CD14-positive monocyte (primary cell): ENCODE measurements at regions not wholly inside any gene's neighbourhood (a gene's known extent, or its start where the extent isn't known, plus 50 kb on each side); places are given as distances from the start of the nearest gene placed in this dataset.

Experiments
- DNase-seq, 3 donors: peaks; one replicate each; pipeline ENCODE4 v3.0.0-alpha.2; 2011 to 2022
- H2AFZ ChIP-seq: 2 replicates; pipeline ENCODE4 v1.6.0; 2012; ENCODE audit warnings: mild to moderate bottlenecking, low read depth, low read length, inconsistent platforms; ENCODE audit not compliant: insufficient read depth, poor library complexity, severe bottlenecking
- H3K27ac ChIP-seq, 2 donors: 1 replicate in 1 of 2; 2 replicates in 1 of 2; pipeline ENCODE4 v1.5.1; 2012 to 2013; ENCODE audit warnings: low read length in 2 of 2, control low read depth in 1 of 2, inconsistent platforms in 1 of 2, low read depth in 1 of 2, mild to moderate bottlenecking in 1 of 2
- H3K27me3 ChIP-seq, 2 donors: one replicate each; pipeline versions ENCODE4 v1.6.0 to v1.6.1; 2011 to 2013; ENCODE audit warnings: low read length in 2 of 2; ENCODE audit not compliant: control insufficient read depth in 2 of 2, insufficient read depth in 2 of 2
- H3K36me3 ChIP-seq, 2 donors: replicated peaks in 1 of 2; 1 replicate in 1 of 2; 2 replicates in 1 of 2; pipeline versions ENCODE4 v1.5.1 to v1.6.1; 2012 to 2013; ENCODE audit warnings: low read length in 2 of 2, control low read depth in 1 of 2, inconsistent platforms in 1 of 2, mild to moderate bottlenecking in 1 of 2; ENCODE audit not compliant: insufficient read depth in 2 of 2, control insufficient read depth in 1 of 2
- H3K4me1 ChIP-seq, 2 donors: 1 replicate in 1 of 2; 2 replicates in 1 of 2; pipeline versions ENCODE4 v1.5.1 to v1.6.1; 2012 to 2013; ENCODE audit warnings: low read length in 2 of 2, control low read depth in 1 of 2, inconsistent platforms in 1 of 2, mild to moderate bottlenecking in 1 of 2, moderate library complexity in 1 of 2; ENCODE audit not compliant: insufficient read depth in 2 of 2, control insufficient read depth in 1 of 2
- H3K4me2 ChIP-seq: replicated peaks from 2 replicates; pipeline ENCODE3; 2012; ENCODE audit warnings: low read length, moderate library complexity, mild to moderate bottlenecking; ENCODE audit not compliant: poor library complexity, severe bottlenecking; ENCODE audit errors: extremely low read depth
- H3K4me3 ChIP-seq, 3 experiments: fragments of 200-600 bp in 1 of 3; sonication (generic) in 1 of 3; replicated peaks in 1 of 3; 1 replicate in 2 of 3; 2 replicates in 1 of 3; pipeline ENCODE4 v1.5.1; 2011 to 2013; ENCODE audit warnings: low read length in 3 of 3, mild to moderate bottlenecking in 3 of 3, control low read depth in 2 of 3, low read depth in 2 of 3, inconsistent platforms in 1 of 3, moderate library complexity in 1 of 3
- H3K79me2 ChIP-seq: 2 replicates; pipeline ENCODE4 v1.6.0; 2012; ENCODE audit warnings: mild to moderate bottlenecking, control low read depth, inconsistent platforms, low read length, moderate library complexity; ENCODE audit not compliant: insufficient read depth
- H3K9ac ChIP-seq: 2 replicates; pipeline ENCODE4 v1.6.0; 2017; ENCODE audit warnings: low read length, mild to moderate bottlenecking; ENCODE audit not compliant: insufficient read depth, poor library complexity, severe bottlenecking
- H3K9me3 ChIP-seq, 2 donors: replicated peaks in 1 of 2; 1 replicate in 1 of 2; 2 replicates in 1 of 2; pipeline versions ENCODE4 v1.5.1 to v1.6.1; 2012 to 2013; ENCODE audit warnings: low read length in 2 of 2, control low read depth in 1 of 2; ENCODE audit not compliant: control insufficient read depth in 1 of 2, insufficient read depth in 1 of 2
- H4K20me1 ChIP-seq: 2 replicates; pipeline ENCODE4 v1.6.0; 2012; ENCODE audit warnings: mild to moderate bottlenecking, low read length, control low read depth, moderate library complexity; ENCODE audit not compliant: insufficient read depth
- H3K27ac Mint-ChIP-seq, 7 donors: one replicate each; pipeline ENCODE4 v1.8.0; 2020; ENCODE audit warnings: mild to moderate bottlenecking in 7 of 7, mixed read lengths in 7 of 7, moderate library complexity in 6 of 7, inconsistent platforms in 2 of 7
- H3K27me3 Mint-ChIP-seq, 3 donors: one replicate each; pipeline ENCODE4 v1.8.0; 2021 to 2022; ENCODE audit warnings: low read depth in 3 of 3, mild to moderate bottlenecking in 3 of 3, mixed read lengths in 3 of 3, moderate library complexity in 3 of 3, inconsistent platforms in 1 of 3
- H3K36me3 Mint-ChIP-seq, 2 donors: one replicate each; pipeline ENCODE4 v1.8.0; 2020; ENCODE audit warnings: mixed read lengths in 2 of 2, inconsistent platforms in 1 of 2, mild to moderate bottlenecking in 1 of 2
- H3K4me1 Mint-ChIP-seq: one replicate; pipeline ENCODE4 v1.8.0; 2020; ENCODE audit warnings: mild to moderate bottlenecking, mixed read lengths
- H3K4me3 Mint-ChIP-seq, 2 donors: one replicate each; pipeline ENCODE4 v1.8.0; 2020; ENCODE audit warnings: mild to moderate bottlenecking in 2 of 2, mixed read lengths in 2 of 2, moderate library complexity in 1 of 2
- H3K9me3 Mint-ChIP-seq, 7 donors: one replicate each; pipeline ENCODE4 v1.8.0; 2020 to 2022; ENCODE audit warnings: mixed read lengths in 7 of 7, mild to moderate bottlenecking in 6 of 7, moderate library complexity in 6 of 7, inconsistent platforms in 2 of 7
- WGBS: methylation state at CpG from one replicate; pipeline ENCODE4 v1.1.5; 2013; ENCODE audit warnings: missing lambda C conversion rate; ENCODE audit not compliant: insufficient coverage; 5-methylcytosine and 5-hydroxymethylcytosine counted together
- intact Hi-C, 2 donors: fragments of 100-400 bp; cut with micrococcal nuclease; formaldehyde crosslinking; loops; one replicate each; pipeline versions ENCODE4 v1.15.0 to v1.15.1; 2023
- TF ChIP-seq, protein P1 (sequence below): fragments of 200-600 bp; IDR thresholded peaks from one replicate; pipeline ENCODE4 v1.8.0; 2022; ENCODE audit warnings: antibody characterized with exemption, mild to moderate bottlenecking

DNA sequence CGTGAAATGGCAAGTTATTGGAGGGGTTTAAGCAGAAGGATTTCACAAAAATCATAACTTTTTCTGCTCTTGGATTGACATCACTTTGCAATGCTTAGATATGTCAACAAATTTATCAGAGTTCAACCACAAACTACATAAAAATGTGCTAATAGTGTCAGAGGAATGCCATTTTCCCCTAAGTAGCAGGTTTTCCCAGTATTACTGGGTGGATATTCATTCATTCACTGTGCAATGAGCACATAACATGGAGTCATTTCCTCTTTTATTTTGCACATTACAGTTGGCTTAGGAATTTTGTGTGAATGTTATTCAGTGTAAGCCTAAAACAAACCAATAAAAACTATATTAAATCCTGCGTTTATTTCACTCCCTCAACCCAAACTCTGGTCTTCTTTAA is 537.3 kb upstream of the MCTP2 start:
- TF ChIP-seq, protein P1, sequence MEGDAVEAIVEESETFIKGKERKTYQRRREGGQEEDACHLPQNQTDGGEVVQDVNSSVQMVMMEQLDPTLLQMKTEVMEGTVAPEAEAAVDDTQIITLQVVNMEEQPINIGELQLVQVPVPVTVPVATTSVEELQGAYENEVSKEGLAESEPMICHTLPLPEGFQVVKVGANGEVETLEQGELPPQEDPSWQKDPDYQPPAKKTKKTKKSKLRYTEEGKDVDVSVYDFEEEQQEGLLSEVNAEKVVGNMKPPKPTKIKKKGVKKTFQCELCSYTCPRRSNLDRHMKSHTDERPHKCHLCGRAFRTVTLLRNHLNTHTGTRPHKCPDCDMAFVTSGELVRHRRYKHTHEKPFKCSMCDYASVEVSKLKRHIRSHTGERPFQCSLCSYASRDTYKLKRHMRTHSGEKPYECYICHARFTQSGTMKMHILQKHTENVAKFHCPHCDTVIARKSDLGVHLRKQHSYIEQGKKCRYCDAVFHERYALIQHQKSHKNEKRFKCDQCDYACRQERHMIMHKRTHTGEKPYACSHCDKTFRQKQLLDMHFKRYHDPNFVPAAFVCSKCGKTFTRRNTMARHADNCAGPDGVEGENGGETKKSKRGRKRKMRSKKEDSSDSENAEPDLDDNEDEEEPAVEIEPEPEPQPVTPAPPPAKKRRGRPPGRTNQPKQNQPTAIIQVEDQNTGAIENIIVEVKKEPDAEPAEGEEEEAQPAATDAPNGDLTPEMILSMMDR = no peak
- Histone ChIP-seq H4K20me1 (no peaks in the 10 kb centered on the region), H3K36me3 (no peaks in the 10 kb centered on the region), H2AFZ (no peak overlapping the region), H3K4me1 (no peaks in the 10 kb centered on the region), H3K4me3 (no peak overlapping the region), H3K27me3 (no peaks in the 10 kb centered on the region), H3K9ac (no peak overlapping the region), H3K79me2 (no peaks in the 10 kb centered on the region), H3K9me3 (peaks cover 0 to 5% of the 10 kb centered on the region in 2 donors), H3K4me2 (no peak overlapping the region), H3K27ac (no peak overlapping the region)
- Mint-ChIP-seq H3K4me1 (no peaks in the 10 kb centered on the region), H3K27ac (no peak overlapping the region), H3K4me3 (no peak overlapping the region), H3K9me3 (peaks cover 0 to 5% (median 2%) of the 10 kb centered on the region in 7 donors), H3K27me3 (peaks cover 0 to 5% (median 4%) of the 10 kb centered on the region in 3 donors), H3K36me3 (no peaks in the 10 kb centered on the region)
- intact Hi-C loops = no loop called here
- no peak for DNase-seq
- no CpG with 5 or more reads among the region's 2 CpGs for WGBS

- no peak overlapping the region for H2AFZ ChIP-seq
- Mint-ChIP-seq H3K4me3 (no peak overlapping the region), H3K36me3 (no peaks in the 10 kb centered on the region), H3K27me3 (peaks cover 0 to 3% (median 1%) of the 10 kb centered on the region in 3 donors), H3K9me3 (peaks cover 10 to 34% (median 25%) of the 10 kb centered on the region in 7 donors), H3K4me1 (no peaks in the 10 kb centered on the region), H3K27ac (no peak overlapping the region)
- no peak for DNase-seq
- no peak overlapping the region for H3K9ac ChIP-seq
- 100% methylated on average over 1 of the region's 1 CpG for WGBS
- peaks cover 14 to 18% of the 10 kb centered on the region in 2 donors for H3K9me3 ChIP-seq
- intact Hi-C loops = no loop called here
- no peaks in the 10 kb centered on the region for H3K4me1 ChIP-seq
- no peak overlapping the region for H3K4me3 ChIP-seq
- no peaks in the 10 kb centered on the region for H3K36me3 ChIP-seq
- no peaks in the 10 kb centered on the region for H4K20me1 ChIP-seq
- TF ChIP-seq, protein P1 = no peak
- no peaks in the 10 kb centered on the region for H3K79me2 ChIP-seq
- H3K27me3 ChIP-seq = no peaks in the 10 kb centered on the region
- H3K27ac ChIP-seq = no peak overlapping the region
- no peak overlapping the region for H3K4me2 ChIP-seq
Observed at GRCh38 chr15:93683651-93684050, 547.7 kb upstream of the MCTP2 start.
